PC-9 (cell line): ENCODE measurements at regions not wholly inside any gene's neighbourhood (a gene's known extent, or its start where the extent isn't known, plus 50 kb on each side); places are given as distances from the start of the nearest gene placed in this dataset.

Experiments
- BruUV-seq: library from RNA; stranded (reverse); fragments of 400-500 nt; replicated peaks from 2 replicates; lab custom pipeline; 2021; lab: Mats Ljungman, UMichigan
- CTCF ChIA-PET: fragments of 300-600 bp; sonication (Branson Sonifier 250); formaldehyde crosslinking; loops from one replicate; lab custom pipeline; 2022; ENCODE audit warnings: antibody characterized with exemption; lab: Charles Lee
- POLR2A ChIA-PET: fragments of 300-600 bp; sonication (Branson Sonifier 250); formaldehyde crosslinking; loops from one replicate; lab custom pipeline; 2022; ENCODE audit warnings: antibody characterized with exemption; ENCODE audit not compliant: unreplicated experiment; lab: Charles Lee
- DNase-seq, 2 experiments: peaks; one replicate each; pipeline versions ENCODE4 v3.0.0 to v3.0.0-alpha.2; 2015 to 2022; ENCODE audit warnings: mixed read lengths in 1 of 2
- H2AFZ ChIP-seq: fragments of 200-600 bp; sonication (generic); 2 replicates; pipeline ENCODE4 v1.8.1; 2017; ENCODE audit warnings: antibody characterized with exemption
- H3F3A ChIP-seq: fragments of 200-600 bp; sonication (generic); 2 replicates; pipeline ENCODE4 v1.8.1; 2017; ENCODE audit warnings: antibody characterized with exemption, mild to moderate bottlenecking, low read depth; ENCODE audit not compliant: insufficient read depth
- H3K27ac ChIP-seq: fragments of 200-600 bp; sonication (generic); 2 replicates; pipeline ENCODE4 v1.6.1; 2016; ENCODE audit warnings: mixed run types
- H3K27me3 ChIP-seq: fragments of 200-600 bp; sonication (generic); 2 replicates; pipeline ENCODE4 v1.6.1; 2016; ENCODE audit warnings: low read depth, mixed run types; ENCODE audit not compliant: insufficient read depth
- H3K36me3 ChIP-seq: fragments of 200-600 bp; sonication (generic); 2 replicates; pipeline ENCODE4 v1.6.1; 2016; ENCODE audit warnings: low read depth, mixed run types
- H3K4me1 ChIP-seq: fragments of 200-600 bp; sonication (generic); replicated peaks from 2 replicates; pipeline ENCODE4 v1.6.1; 2016; ENCODE audit warnings: mixed run types; ENCODE audit not compliant: insufficient read depth
- H3K4me2 ChIP-seq: fragments of 200-600 bp; sonication (generic); 2 replicates; pipeline ENCODE4 v1.6.1; 2017; ENCODE audit warnings: mixed run types
- H3K4me3 ChIP-seq: fragments of 200-600 bp; sonication (generic); 2 replicates; pipeline ENCODE4 v1.6.1; 2016; ENCODE audit warnings: mixed run types
- H3K79me2 ChIP-seq: fragments of 200-600 bp; sonication (generic); 2 replicates; pipeline ENCODE4 v1.6.1; 2017; ENCODE audit warnings: low read depth, mixed run types
- H3K9me2 ChIP-seq: fragments of 200-600 bp; sonication (generic); 2 replicates; pipeline ENCODE4 v1.8.1; 2017; ENCODE audit warnings: mild to moderate bottlenecking; ENCODE audit not compliant: insufficient read depth
- H3K9me3 ChIP-seq: fragments of 200-600 bp; sonication (generic); 2 replicates; pipeline ENCODE4 v1.8.1; 2016; ENCODE audit warnings: low read depth; ENCODE audit not compliant: insufficient read depth
- H4K20me1 ChIP-seq: fragments of 200-600 bp; sonication (generic); 2 replicates; pipeline ENCODE4 v1.8.1; 2017; ENCODE audit not compliant: insufficient read depth
- EZH2 ChIP-seq: fragments of 200-600 bp; sonication (generic); IDR thresholded peaks from 2 replicates; pipeline ENCODE4 v1.8.0; 2017; ENCODE audit warnings: antibody characterized with exemption, low read depth
- intact Hi-C: fragments of 100-400 bp; cut with micrococcal nuclease; formaldehyde crosslinking; loops from one replicate; pipeline ENCODE4 v1.10.0; 2022; ENCODE audit not compliant: unreplicated experiment
- TF ChIP-seq, protein P1 (sequence below): fragments of 200-600 bp; sonication (generic); conservative IDR thresholded peaks from 2 replicates; pipeline ENCODE4 v1.6.1; 2017; ENCODE audit warnings: mixed run types, antibody characterized with exemption, mild to moderate bottlenecking, moderate library complexity

DNA sequence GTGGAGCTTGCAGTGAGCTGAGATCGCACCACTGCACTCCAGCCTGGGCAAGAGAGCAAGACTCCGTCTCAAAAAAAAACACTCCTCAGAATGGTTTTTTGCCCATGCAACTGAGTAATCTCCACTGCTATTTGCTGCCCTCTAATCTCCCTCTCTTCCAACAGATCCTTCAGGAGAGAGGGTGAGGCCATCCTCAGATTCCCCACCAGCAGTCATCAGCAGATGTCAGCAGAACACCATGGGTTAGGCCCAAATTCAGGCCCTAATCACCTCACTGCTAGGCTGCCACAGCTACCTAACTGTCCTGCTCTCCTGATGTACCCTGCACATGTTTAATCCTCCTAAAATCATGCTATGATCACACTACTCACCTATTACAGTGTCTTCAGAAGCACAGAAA, 63.2 kb upstream of the BEND6 start:
- TF ChIP-seq, protein P1, sequence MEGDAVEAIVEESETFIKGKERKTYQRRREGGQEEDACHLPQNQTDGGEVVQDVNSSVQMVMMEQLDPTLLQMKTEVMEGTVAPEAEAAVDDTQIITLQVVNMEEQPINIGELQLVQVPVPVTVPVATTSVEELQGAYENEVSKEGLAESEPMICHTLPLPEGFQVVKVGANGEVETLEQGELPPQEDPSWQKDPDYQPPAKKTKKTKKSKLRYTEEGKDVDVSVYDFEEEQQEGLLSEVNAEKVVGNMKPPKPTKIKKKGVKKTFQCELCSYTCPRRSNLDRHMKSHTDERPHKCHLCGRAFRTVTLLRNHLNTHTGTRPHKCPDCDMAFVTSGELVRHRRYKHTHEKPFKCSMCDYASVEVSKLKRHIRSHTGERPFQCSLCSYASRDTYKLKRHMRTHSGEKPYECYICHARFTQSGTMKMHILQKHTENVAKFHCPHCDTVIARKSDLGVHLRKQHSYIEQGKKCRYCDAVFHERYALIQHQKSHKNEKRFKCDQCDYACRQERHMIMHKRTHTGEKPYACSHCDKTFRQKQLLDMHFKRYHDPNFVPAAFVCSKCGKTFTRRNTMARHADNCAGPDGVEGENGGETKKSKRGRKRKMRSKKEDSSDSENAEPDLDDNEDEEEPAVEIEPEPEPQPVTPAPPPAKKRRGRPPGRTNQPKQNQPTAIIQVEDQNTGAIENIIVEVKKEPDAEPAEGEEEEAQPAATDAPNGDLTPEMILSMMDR: no peak
- no peak for TF ChIP-seq EZH2
- Histone ChIP-seq H2AFZ (no peak overlapping the region), H3K4me1 (peaks cover 24% of the 10 kb centered on the region), H3K27ac (peak overlapping the region; percentile 92), H3K79me2 (0 out of 2 replicates have a peak, but pooled peaks cover 3% of the 10 kb centered on the region), H3K9me3 (0 out of 2 replicates have a peak, but pooled peaks cover 3% of the 10 kb centered on the region), H3K36me3 (no peaks in the 10 kb centered on the region), H4K20me1 (no peaks in the 10 kb centered on the region), H3K4me2 (no peak overlapping the region), H3F3A (peaks cover 5% of the 10 kb centered on the region; the same call in 1 of the 2 replicates), H3K4me3 (no peak overlapping the region), H3K27me3 (no peaks in the 10 kb centered on the region), H3K9me2 (no peaks in the 10 kb centered on the region)
- intact Hi-C loops: no loop called here
- CTCF ChIA-PET: interaction anchor here (0.6 to 1.7 kb wide), 4 partner anchors 11 to 375 kb away, joined by 5 to 12 read pairs (median 7); no protein-coding TSS in a partner anchor
- no TSS peak for BruUV-seq
- DNase-seq: no peak
- POLR2A ChIA-PET: interaction anchor here (0.6 kb wide), 1 partner anchor 63 kb away, joined by 3 read pairs; the partner anchor contains the start of gene BEND6

DNA sequence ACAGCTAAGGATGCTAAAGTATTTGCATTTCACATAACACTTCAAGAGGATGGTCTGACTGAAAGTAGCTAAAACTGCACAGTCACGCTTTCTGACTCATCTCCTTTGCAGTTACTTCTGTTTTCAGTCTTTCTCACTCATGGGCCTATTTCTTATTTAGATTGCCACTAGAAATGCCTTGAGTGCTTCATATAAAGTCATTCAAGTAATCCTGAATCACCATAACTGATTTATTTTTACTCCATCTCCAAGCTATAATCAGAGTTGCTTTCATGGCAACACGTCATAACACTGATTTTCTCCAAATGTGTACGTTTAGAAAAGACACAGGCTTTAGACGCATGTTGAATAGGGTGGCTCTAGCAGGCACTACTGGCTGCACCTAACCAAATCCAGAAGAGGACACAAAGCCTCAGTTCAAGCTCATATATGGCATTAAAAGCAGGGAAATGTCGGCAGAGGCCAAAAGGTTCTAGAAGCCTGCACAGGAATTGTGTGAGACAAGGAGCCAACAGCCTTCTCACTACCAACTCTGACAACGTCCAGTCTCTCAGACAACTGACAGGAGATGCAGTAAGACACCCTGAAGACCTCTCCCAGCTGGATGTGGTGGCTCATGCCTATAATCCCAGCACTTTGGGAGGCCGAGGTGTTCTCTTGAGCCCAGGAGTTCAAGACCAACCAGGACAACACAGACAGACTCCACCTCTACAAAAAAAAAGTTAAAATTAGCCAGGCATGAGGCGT, 64.1 kb upstream of the BEND6 start:
- Histone ChIP-seq H3K4me1 (peaks cover 24% of the 10 kb centered on the region), H3K27me3 (no peaks in the 10 kb centered on the region), H2AFZ (no peak overlapping the region), H3F3A (peaks cover 5% of the 10 kb centered on the region; the same call in 1 of the 2 replicates), H3K9me2 (no peaks in the 10 kb centered on the region), H3K9me3 (no peaks in the 10 kb centered on the region), H3K4me2 (peak overlapping the region; percentile 47), H4K20me1 (no peaks in the 10 kb centered on the region), H3K4me3 (no peak overlapping the region), H3K27ac (peak overlapping the region; percentile 92), H3K36me3 (no peaks in the 10 kb centered on the region), H3K79me2 (0 out of 2 replicates have a peak, but pooled peaks cover 3% of the 10 kb centered on the region)
- ChIA-PET POLR2A (interaction anchor here (0.6 kb wide), 1 partner anchor 60 kb away, joined by 12 read pairs; no protein-coding TSS in a partner anchor), CTCF (interaction anchor here (0.6 to 1.7 kb wide), 2 partner anchors 11 to 12 kb away, joined by 12 to 17 read pairs; no protein-coding TSS in a partner anchor)
- TF ChIP-seq, protein P1: no peak
- TF ChIP-seq EZH2: no peak
- intact Hi-C loops: no loop called here
- TSS peak; percentile 57 for BruUV-seq
- peak in 1 of 2 experiments; percentile 61 for DNase-seq

DNA sequence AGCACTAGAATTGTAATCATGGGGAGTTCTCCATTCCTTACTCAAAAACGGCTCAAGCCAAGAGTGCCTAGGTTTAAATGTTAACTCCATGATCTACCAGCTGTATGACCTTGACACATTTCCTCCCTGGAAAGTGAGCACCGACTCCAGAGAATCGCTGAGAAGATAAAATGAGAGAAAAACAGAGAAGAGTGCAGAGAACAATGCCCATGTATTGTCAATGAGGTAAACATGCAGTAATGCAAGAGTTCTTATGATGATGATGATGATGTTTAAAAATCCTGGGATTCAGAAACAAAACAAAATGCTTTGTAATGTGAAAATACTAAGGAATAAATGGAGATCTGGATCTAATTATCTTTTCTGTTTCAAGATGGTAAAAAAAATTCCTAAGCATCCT, 64.8 kb upstream of the BEND6 start:
- Histone ChIP-seq H3K4me3 (no peak overlapping the region), H3F3A (peaks cover 5% of the 10 kb centered on the region; the same call in 1 of the 2 replicates), H3K4me1 (peaks cover 24% of the 10 kb centered on the region), H4K20me1 (no peaks in the 10 kb centered on the region), H3K27me3 (no peaks in the 10 kb centered on the region), H3K79me2 (0 out of 2 replicates have a peak, but pooled peaks cover 3% of the 10 kb centered on the region), H3K9me2 (no peaks in the 10 kb centered on the region), H3K4me2 (no peak overlapping the region), H2AFZ (no peak overlapping the region), H3K36me3 (no peaks in the 10 kb centered on the region), H3K27ac (peak overlapping the region; percentile 92), H3K9me3 (no peaks in the 10 kb centered on the region)
- no TSS peak for BruUV-seq
- CTCF ChIA-PET: interaction anchor here (0.6 kb wide), 1 partner anchor 10 kb away, joined by 17 read pairs; no protein-coding TSS in a partner anchor
- TF ChIP-seq EZH2: no peak
- TF ChIP-seq, protein P1: no peak
- POLR2A ChIA-PET: no interaction called here
- intact Hi-C loops: no loop called here
- no peak for DNase-seq
